Glomerular visceral epithelial cell (primary cell): ENCODE measurements at regions not wholly inside any gene's neighbourhood (a gene's known extent, or its start where the extent isn't known, plus 50 kb on each side); places are given as distances from the start of the nearest gene placed in this dataset.

Source experiments
- DNase-seq: peaks from one replicate; pipeline ENCODE4 v3.0.0-alpha.2; 2016; ENCODE audit errors: extremely low spot score

- DNase-seq, result no peak
Measured at GRCh38 chr13:89584058-89584620, 1763.3 kb upstream of the MIR17HG start.

GRCh38 chr13:89602655-89603054, 1744.8 kb upstream of the MIR17HG start:
- DNase-seq, result no peak

GRCh38 chr13:89603187-89603586, 1744.3 kb upstream of the MIR17HG start:
- no peak for DNase-seq

DNA sequence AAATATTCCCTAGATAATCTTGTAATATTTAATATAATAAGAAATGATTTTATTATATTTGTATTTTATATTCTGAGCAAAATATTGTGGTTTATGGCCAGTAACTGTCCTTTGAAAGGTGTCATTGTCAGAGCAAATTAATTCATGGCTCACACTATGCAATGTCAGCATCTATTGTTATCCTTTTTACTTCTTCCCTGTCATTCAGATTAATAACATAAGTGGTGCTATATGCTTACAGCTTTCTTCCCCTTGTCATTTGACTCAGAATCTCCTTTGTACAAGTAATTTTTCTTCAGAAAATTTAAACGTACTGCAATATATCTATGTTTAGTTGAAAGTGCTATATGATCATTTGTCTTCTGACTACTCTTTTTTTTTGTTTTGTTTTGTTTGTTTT, 1738.2 kb upstream of the MIR17HG start:
- DNase-seq, result no peak

DNA sequence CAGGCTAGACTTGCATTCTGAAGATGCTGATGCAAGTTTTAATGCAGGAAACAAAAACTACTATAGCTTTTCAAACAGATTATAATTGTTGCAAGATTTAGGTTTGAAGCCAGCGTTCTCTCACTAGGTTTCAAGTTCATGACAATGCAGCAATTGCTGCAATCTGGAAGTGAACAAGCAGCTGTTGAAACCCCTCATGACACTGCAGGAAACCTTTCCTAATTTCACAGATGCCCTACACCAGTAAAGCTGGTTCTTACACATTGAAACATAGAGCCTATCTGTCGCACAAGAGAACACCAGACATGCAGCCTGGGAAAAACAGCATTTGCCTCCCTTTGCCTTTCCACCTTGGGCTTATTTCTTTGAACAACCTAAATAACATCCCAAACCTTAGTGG, 1737.2 kb upstream of the MIR17HG start:
- no peak for DNase-seq

DNA sequence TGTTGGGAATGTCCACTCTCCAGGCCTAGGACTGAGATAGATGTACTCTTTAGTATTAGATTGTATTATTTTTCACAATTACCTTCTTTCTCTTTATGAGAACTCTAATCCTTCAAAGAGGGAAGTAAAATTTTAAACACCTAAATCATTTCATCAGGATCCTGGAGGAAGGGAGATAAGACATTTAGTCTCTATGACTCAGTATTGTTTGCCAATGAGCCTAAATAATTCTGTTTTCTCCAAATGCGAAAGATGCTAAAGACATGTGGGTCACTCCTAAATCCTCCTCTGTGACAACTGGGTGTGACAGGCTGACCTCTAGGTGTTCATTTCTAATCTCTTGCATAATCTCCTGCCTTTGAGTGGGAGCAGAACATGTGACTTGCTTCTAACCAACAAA, 1736.6 kb upstream of the MIR17HG start:
- no peak for DNase-seq

GRCh38 chr13:89627996-89628395, 1719.5 kb upstream of the MIR17HG start:
- peak; percentile 1 for DNase-seq

- no peak for DNase-seq
Measured at GRCh38 chr13:89628567-89628966, 1718.9 kb upstream of the MIR17HG start.

DNA sequence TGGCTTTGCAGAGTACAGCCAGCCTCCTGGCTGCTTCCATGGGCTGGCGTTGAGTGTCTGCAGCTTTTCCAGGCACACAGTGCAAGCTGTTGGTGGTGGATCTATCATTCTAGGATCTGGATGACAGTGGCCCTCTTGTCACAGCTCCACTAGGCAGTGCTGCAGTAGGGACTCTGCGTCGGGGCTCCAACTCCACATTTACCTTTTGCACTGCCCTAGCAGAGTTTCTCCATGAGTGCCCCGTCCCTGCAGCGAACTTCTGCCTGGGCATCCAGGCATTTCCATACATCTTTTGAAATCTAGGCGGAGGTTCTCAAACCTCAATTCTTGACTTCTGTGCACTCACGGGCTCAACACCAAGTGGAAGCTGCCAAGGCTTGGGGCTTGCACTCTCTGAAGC, 1697.3 kb upstream of the MIR17HG start:
- no peak for DNase-seq

DNA sequence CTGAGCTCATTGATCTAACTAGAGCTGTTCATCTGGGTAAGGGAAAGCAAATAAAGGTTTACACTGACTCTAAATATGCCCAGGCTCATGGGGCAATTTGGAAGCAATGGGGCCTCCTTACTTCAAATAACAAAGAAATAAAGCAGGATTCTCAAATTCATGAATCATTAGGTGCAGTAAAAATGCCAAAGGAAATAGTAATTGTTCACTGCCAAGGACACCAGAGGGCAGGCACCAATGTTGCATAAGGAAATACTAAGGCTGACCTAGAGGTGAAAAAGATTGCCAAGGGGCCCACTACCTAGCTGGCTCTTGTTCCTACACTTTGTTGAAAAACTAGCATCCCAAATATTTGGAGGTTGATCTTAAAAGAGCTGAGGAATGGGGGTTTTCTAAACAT, 1686.7 kb upstream of the MIR17HG start:
- DNase-seq, result no peak

GRCh38 chr13:89673789-89674311, 1673.6 kb upstream of the MIR17HG start:
- no peak for DNase-seq

- no peak for DNase-seq
Measured at GRCh38 chr13:89678466-89679121, 1668.9 kb upstream of the MIR17HG start.

- no peak for DNase-seq
Measured at GRCh38 chr13:89684896-89685295, 1662.6 kb upstream of the MIR17HG start.

DNA sequence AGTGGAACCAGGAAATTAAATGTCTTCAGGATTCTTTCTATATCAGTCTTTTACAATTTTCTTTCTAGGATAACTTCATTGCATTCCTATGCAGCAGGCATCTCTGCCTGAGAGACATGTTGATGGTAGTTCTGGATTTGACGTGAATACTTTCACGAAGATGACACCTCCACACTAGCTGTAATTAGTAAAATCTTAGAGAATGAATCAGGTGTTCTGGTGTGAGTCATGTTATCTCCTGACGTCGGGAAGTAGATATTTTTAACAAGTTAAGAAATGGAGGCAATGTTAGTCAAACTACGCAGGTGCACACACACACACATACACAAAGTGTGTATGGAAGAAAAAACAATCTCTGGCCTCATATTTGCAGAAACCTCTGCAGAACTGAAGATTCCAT, 1661.3 kb upstream of the MIR17HG start:
- DNase-seq, result no peak

GRCh38 chr13:89687066-89687465, 1660.4 kb upstream of the MIR17HG start:
- DNase-seq, result no peak

GRCh38 chr13:89688918-89689317, 1658.6 kb upstream of the MIR17HG start:
- no peak for DNase-seq

GRCh38 chr13:89694451-89694850, 1653.0 kb upstream of the MIR17HG start:
- no peak for DNase-seq

GRCh38 chr13:89695343-89696257, 1651.9 kb upstream of the MIR17HG start:
- DNase-seq, result peak; percentile 55

DNA sequence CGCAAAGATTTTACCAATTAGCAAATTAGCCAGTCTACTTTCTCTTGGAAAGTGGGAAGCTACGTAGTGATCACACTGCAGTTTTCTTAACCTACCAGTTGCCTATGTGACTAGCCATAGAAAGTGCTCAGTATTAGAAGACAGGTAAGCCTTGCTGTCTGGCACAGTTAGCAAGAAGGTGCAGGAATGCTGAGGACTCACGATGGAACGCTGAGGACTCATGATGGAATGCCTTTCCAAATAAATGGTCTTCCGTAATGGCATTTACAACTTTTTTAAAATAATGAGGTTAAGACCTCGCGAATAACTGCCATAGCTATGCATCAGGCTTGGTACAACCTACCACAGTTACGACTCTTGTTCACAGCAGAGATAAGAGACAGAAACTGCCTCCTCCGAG, 1645.6 kb upstream of the MIR17HG start:
- no peak for DNase-seq

DNA sequence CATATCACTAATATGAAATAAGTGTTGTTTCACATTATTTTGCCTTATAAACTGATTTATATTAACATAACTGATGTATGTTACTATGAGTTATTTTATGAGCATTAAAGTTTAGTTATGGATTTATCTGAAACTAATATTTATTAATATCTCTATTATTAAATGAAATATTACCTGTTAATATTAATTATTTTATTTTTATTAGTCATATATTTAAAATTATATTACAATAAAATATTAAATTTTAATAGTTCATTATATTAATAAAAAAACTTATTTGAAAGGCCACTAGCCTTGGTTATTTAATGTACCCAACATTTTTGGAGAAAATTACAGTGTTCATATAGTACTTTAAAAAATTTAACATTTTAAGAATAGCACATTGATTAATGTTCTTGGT, 1643.4 kb upstream of the MIR17HG start:
- DNase-seq, result no peak

DNA sequence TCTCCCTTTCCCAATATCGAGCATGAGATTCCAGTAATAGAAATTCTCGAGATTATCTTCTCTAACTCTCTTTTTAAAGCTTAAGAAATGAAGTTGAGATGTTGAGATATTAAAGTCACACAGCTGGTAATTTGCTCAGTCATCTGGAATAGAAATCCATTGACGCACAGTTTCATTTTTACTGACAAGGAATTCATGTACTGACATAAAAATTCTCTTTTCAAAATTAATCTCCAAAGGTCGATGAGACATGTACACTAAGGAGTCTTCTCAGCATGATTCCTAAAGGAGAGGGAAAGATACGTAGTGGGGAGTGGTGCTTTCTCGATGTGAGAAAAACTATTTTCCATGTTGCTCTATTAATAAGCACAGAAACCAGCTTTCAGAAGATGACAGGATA, 1639.5 kb upstream of the MIR17HG start:
- no peak for DNase-seq

DNA sequence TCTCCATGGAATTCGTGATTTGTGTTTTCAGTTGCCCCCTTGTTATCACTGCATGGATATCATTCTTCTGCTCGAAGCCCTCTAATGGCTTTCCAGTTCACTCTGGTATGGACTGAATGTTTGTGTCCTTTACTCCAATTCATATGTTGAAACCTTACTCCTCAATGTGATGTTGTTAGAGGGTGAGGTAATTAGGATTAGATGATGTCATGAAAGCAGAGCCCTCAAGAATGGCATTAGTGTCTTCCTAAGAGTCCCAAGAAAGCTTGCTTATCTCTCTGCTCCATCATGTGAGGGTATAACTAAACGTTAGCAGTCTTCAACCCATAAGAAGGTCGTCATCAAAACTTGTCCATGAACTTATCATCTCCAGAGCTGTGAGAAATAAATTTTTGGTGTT, 1626.3 kb upstream of the MIR17HG start:
- no peak for DNase-seq
